H54 (cell line): ENCODE measurements at regions not wholly inside any gene's neighbourhood (a gene's known extent, or its start where the extent isn't known, plus 50 kb on each side); places are given as distances from the start of the nearest gene placed in this dataset.
"Not testable (repeated sequence)": the region's sequence is repeated elsewhere in the genome, so short reads cannot be mapped to it uniquely, and the experiment has no call there.

Experiments used
- DNase-seq: peaks from one replicate; pipeline ENCODE4 v3.0.0; 2011; ENCODE audit warnings: low spot score, mixed read lengths; ENCODE audit not compliant: insufficient read length
- FAIRE-seq: peaks from 3 replicates; lab custom pipeline; 2011; peaks lifted over from hg19 to GRCh38; lab: Jason Lieb, UNC
- POLR2A ChIP-seq: IDR thresholded peaks from 2 replicates; pipeline ENCODE4 v1.6.1; 2011; ENCODE audit warnings: low read depth, mild to moderate bottlenecking, low read length

DNA sequence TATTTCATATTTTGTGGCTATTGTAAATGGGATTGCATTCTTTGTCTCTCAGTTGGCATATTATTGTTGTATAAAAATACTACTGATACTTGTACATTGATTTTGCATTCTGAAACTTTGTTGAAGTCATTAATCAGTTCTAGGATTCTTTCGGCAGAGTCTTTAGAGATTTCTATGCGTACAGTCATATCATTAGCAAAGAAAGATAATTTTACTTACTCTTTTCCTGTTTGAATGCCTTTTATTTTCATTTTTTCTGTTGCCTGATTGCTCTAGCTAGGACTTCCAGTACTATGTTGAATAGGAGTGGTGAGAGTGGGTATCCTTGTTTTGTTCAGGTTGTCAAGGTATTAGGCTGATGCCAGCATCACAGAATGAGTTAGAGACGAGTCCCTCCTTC is 722.0 kb upstream of the PCDH10 start:
- no peak for DNase-seq
- FAIRE-seq = no peak
- no peak for TF ChIP-seq POLR2A

- FAIRE-seq = no peak
- TF ChIP-seq POLR2A = no peak
- DNase-seq = no peak
Measured at GRCh38 chr4:132437117-132437516, 712.0 kb upstream of the PCDH10 start.

- DNase-seq (no peak), FAIRE-seq (no peak)
- no peak for TF ChIP-seq POLR2A
Measured at GRCh38 chr4:132445386-132445785, 703.7 kb upstream of the PCDH10 start.

DNA sequence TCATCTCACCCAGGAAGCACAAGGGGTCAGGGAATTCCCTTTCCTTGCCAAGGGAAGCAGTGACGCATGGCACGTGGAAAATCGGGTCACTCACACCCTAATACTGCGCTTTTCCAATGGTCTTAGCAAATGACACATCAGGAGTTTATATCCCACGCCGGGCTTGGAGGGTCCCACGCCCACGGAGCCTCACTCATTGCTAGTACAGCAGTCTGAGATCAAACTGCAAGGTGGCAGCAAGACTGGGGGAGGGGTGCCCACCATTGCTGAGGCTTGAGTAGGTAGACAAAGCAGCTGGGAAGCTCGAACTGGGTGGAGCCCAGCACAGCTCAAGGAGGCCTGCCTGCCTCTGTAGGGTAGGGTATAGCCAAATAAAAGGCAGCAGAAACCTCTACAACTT is 691.1 kb upstream of the PCDH10 start:
- FAIRE-seq, DNase-seq: not testable (repeated sequence)

DNA sequence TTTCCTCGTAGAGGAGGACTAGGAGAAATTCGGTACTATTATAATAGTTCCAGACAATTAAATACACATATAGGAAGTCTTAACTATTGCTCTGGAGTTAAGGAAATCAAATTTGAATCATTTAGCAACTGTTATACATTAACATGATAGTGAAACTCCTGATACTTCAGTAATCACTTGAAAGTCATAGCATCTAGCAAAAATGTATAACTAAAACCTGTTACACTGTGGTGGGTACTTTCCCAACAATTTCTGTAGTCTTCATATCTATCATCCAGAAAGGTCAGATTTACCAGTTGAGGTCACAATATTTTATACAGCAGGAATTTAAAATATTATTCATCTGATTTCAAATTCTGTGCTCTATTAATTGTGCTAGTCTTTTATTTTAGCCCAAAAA is 669.6 kb upstream of the PCDH10 start:
- no peak for FAIRE-seq
- no peak for DNase-seq
- no peak for TF ChIP-seq POLR2A

DNA sequence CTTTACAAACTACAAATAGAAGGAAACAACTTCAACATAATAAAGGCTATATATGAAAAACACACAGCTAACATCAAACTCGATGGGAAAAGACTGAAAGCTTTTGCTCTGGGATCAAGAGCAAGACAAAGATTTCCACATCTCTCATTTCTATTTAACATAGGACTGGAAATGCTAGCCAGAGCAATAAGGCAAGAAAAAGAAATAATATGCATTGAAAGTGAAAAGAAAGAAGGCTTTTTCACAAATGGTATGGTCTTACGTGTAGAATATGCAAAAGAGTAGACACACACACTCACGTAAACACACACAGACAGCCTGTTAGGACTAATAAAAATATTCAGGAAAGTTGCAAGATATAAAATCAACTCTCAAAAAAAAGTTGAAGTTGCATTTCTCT is 660.5 kb upstream of the PCDH10 start:
- DNase-seq (no peak), FAIRE-seq (no peak)
- no peak for TF ChIP-seq POLR2A

- no peak for FAIRE-seq
- DNase-seq = no peak
- TF ChIP-seq POLR2A = no peak
Measured at GRCh38 chr4:132493476-132493875, 655.6 kb upstream of the PCDH10 start.

- FAIRE-seq = not testable (repeated sequence)
Measured at GRCh38 chr4:132495267-132495812, 653.8 kb upstream of the PCDH10 start.

DNA sequence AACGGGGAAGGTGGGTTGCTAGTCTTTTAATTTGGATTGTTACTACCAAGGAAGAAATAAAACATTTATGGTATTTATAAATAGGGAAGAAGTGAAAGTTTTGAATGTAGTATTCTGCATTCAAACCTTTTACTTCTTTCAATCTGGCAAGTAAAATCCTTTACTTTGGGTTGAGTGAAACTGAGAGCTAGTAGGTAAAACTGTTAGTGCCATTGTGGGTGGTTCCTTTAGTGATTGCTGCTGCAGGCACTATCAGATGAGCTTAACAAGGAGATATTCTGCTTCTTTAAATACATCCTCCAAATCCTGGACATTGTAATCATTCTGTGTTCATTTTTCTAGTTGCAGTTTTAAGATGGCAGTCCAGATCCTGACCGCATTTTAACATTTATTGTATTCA is 650.9 kb upstream of the PCDH10 start:
- no peak for FAIRE-seq

More at GRCh38 chr4:132495267-132495812, 653.8 kb upstream of the PCDH10 start:
- DNase-seq = not testable (repeated sequence)

DNA sequence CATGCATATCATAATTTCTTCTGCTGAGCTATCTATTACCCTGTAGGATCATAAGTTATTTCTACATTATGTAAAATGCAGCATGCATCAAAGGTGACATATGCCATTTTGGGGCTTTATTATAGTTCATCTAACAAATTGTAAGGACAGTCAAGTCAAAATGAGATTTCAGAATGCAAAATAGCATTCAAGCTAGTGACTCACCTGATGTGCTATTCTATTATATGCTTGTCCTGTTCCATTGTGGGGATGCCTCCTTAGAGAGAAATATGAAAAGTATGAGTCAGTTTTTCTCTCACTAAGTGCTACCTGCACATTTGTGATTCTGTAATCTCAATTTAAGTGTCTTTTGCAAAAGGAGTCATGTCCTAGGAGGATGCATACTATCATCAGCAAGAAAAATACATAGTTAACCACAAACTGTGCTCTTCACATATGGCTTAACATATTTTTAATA is 647.0 kb upstream of the PCDH10 start:
- FAIRE-seq (no peak), DNase-seq (no peak)
- TF ChIP-seq POLR2A = no peak

More for the DNA sequence above, 650.9 kb upstream of the PCDH10 start:
- no peak for DNase-seq
- no peak for TF ChIP-seq POLR2A

- TF ChIP-seq POLR2A = no peak
- FAIRE-seq = no peak
- DNase-seq = no peak
Measured at GRCh38 chr4:132504438-132504837, 644.7 kb upstream of the PCDH10 start.

DNA sequence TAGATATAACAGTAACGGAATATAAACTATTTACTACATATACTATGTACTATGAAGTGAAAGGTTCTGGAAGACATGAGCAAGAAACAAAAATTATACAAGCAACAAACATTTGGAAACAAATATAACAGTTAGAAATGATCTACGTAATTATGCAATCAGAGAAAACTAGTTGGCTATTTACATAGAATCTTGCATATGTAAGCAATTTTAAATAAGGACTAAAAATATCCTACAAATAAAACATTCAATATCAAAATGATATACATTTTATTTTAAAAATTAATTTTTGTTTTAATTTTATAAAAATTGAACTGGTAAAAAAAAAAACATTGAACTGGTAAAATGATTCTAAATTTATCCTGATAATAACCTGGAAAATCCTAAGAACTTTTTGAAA is 642.5 kb upstream of the PCDH10 start:
- TF ChIP-seq POLR2A = no peak
- DNase-seq (no peak), FAIRE-seq (no peak)

GRCh38 chr4:132513491-132513890 is 635.6 kb upstream of the PCDH10 start:
- DNase-seq (no peak), FAIRE-seq (no peak)
- TF ChIP-seq POLR2A = no peak

DNA sequence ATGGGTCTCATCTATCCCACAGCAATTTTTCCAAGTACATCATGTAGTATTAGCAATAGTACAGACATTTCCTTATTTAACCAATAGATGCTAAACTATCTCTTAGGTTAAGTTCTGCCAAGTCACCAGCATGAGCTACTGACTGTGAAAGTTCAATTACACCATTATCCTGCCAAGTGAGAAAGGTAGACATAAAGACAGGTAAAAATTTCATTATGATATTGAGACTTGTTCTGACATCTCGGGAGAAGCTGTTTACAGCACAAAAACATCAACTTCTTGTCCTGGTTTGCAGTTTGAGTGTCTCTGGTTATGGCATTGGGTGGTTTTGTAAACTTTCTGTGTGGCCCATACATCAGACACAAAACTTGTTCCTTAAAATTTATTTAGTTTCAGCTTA is 622.4 kb upstream of the PCDH10 start:
- DNase-seq (no peak), FAIRE-seq (no peak)
- TF ChIP-seq POLR2A = no peak

DNA sequence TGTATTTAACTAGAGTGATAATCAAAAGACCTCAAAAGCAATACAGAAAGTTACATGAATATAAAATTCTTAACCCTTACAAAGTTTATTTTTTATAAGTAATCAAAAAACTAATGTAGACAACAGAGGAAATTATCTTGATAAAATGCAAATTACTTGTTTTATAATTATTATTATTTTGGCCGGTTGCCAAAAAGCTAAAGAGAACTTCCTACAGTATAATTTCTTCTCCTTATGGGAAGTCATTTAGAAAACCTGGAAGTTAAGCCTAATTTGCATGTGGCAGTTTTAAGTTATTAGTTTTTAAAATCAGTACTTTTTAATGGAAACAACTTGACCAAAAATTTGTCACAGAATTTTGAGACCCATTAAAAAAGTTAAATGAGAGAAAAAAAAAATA is 621.3 kb upstream of the PCDH10 start:
- no peak for TF ChIP-seq POLR2A
- no peak for FAIRE-seq
- no peak for DNase-seq

- TF ChIP-seq POLR2A = no peak
Measured at GRCh38 chr4:132530861-132531260, 618.2 kb upstream of the PCDH10 start.

More at GRCh38 chr4:132530861-132531260, 618.2 kb upstream of the PCDH10 start:
- DNase-seq (no peak), FAIRE-seq (no peak)
